Upper lobe of left lung (tissue), 6 donors: ENCODE measurements at regions not wholly inside any gene's neighbourhood (a gene's known extent, or its start where the extent isn't known, plus 50 kb on each side); places are given as distances from the start of the nearest gene placed in this dataset.
A peak's percentile ranks its signal among the peaks of the same experiment; 100 is the strongest.
"Not testable (repeated sequence)": the region's sequence is repeated elsewhere in the genome, so short reads cannot be mapped to it uniquely, and the experiment has no call there.

Source experiments
- ATAC-seq, 2 donors: fragments of 200-7000 bp; cut with Tn5 transposase; one replicate each; pipeline ENCODE4 v1.9.1; 2022; ENCODE audit warnings: mild to moderate bottlenecking in 2 of 2, moderate library complexity in 2 of 2; ENCODE audit not compliant: low FRiP score in 2 of 2
- DNase-seq, 2 donors: peaks; one replicate each; pipeline ENCODE4 v3.0.0-alpha.2; 2019 to 2020
- H3K27ac ChIP-seq, 4 donors: fragments of 200-600 bp; sonication (generic); one replicate each; pipeline ENCODE4 v1.5.1; 2016 to 2019
- H3K27me3 ChIP-seq, 4 donors: fragments of 200-600 bp; sonication (generic); one replicate each; pipeline ENCODE4 v1.5.1; 2017 to 2019
- H3K36me3 ChIP-seq, 4 donors: fragments of 200-600 bp; sonication (generic); one replicate each; pipeline ENCODE4 v1.5.1; 2016 to 2019
- H3K4me1 ChIP-seq, 4 donors: fragments of 200-600 bp; sonication (generic); one replicate each; pipeline ENCODE4 v1.5.1; 2018 to 2019
- H3K4me3 ChIP-seq, 4 donors: fragments of 200-600 bp; sonication (generic); one replicate each; pipeline ENCODE4 v1.5.1; 2017 to 2019; ENCODE audit warnings: mild to moderate bottlenecking in 2 of 4, moderate library complexity in 1 of 4
- H3K9me3 ChIP-seq, 4 donors: fragments of 200-600 bp; sonication (generic); one replicate each; pipeline ENCODE4 v1.5.1; 2018 to 2019
- CTCF ChIP-seq, 6 experiments: fragments of 450-650 bp in 4 of 6; fragments of 200-600 bp in 2 of 6; sonication (generic) in 2 of 6; IDR thresholded peaks; one replicate each; pipeline ENCODE4 v1.5.1; 2016 to 2019; ENCODE audit warnings: antibody characterized with exemption in 6 of 6
- EP300 ChIP-seq, 4 donors: sonication (generic); formaldehyde crosslinking; IDR thresholded peaks; one replicate each; pipeline ENCODE4 v1.5.1; 2017; ENCODE audit warnings: antibody characterized with exemption in 4 of 4, control low read depth in 2 of 4
- POLR2A ChIP-seq, 4 donors: fragments of 450-650 bp; IDR thresholded peaks; one replicate each; pipeline ENCODE4 v1.5.1; 2016 to 2017; ENCODE audit warnings: antibody characterized with exemption in 4 of 4, mild to moderate bottlenecking in 2 of 4
- POLR2AphosphoS5 ChIP-seq, 2 donors: sonication (generic); formaldehyde crosslinking; IDR thresholded peaks; one replicate each; pipeline ENCODE4 v1.5.1; 2017; ENCODE audit warnings: antibody characterized with exemption in 2 of 2
- whole genome bisulfite sequencing, 2 donors: methylation state at CpG; one replicate each; pipeline ENCODE4 v1.1.5; 2017 to 2018; 5-methylcytosine and 5-hydroxymethylcytosine counted together
- donor health status: DM: no; HTN: no; CAD: no; lungs with moderate emphysema.
- donor health status: DM: no; HTN: yes; CAD: no; lungs with severe emphysema.

GRCh38 chr4:78711676-78712075 lies 64.5 kb upstream of the BMP2K start:
- no peak for DNase-seq
- Histone ChIP-seq H3K4me3 (no peak overlapping the region), H3K27ac (no peak overlapping the region), H3K27me3 (no peaks in the 10 kb centered on the region), H3K9me3 (peaks cover 0 to 4% (median 0%) of the 10 kb centered on the region in 4 donors), H3K36me3 (no peaks in the 10 kb centered on the region), H3K4me1 (no peaks in the 10 kb centered on the region)
- 81 to 86% methylated on average over 3 of the region's 3 CpGs for WGBS, 2 donors
- no peak for ATAC-seq
- TF ChIP-seq EP300 (IDR thresholded peaks at IDR 0.05) (no peak), CTCF (IDR thresholded peaks at IDR 0.05) (no peak), POLR2A (IDR thresholded peaks at IDR 0.05) (no peak), POLR2AphosphoS5 (IDR thresholded peaks at IDR 0.05) (no peak)

GRCh38 chr4:78714598-78714997 lies 61.6 kb upstream of the BMP2K start:
- ATAC-seq, H3K9me3 ChIP-seq, H3K27me3 ChIP-seq, H3K4me1 ChIP-seq, H3K27ac ChIP-seq, H3K36me3 ChIP-seq, DNase-seq, H3K4me3 ChIP-seq: not testable (repeated sequence)
- WGBS, 2 donors: 78 to 83% methylated on average over 4 of the region's 4 CpGs

GRCh38 chr4:78715372-78715771 lies 60.8 kb upstream of the BMP2K start:
- H3K9me3 ChIP-seq, H3K27me3 ChIP-seq, DNase-seq, H3K36me3 ChIP-seq, H3K4me3 ChIP-seq, H3K27ac ChIP-seq, ATAC-seq, H3K4me1 ChIP-seq: not testable (repeated sequence)
- 58 to 80% methylated on average over 6 of the region's 6 CpGs for WGBS, 2 donors

GRCh38 chr4:78717712-78718111 lies 58.4 kb upstream of the BMP2K start:
- WGBS, 2 donors: 91 to 94% methylated on average over 8 of the region's 8 CpGs
- peaks cover 0 to 16% (median 13%) of the 10 kb centered on the region in 4 donors for H3K4me1 ChIP-seq
- not testable (repeated sequence) for H3K36me3 ChIP-seq, DNase-seq, ATAC-seq, H3K9me3 ChIP-seq, H3K27ac ChIP-seq, H3K27me3 ChIP-seq, H3K4me3 ChIP-seq

- ATAC-seq: no peak
These were observed 55.9 kb upstream of the BMP2K start for GRCh38 chr4:78720204-78720603.

GRCh38 chr4:78720994-78721677 lies 55.0 kb upstream of the BMP2K start:
- TF ChIP-seq POLR2A (IDR thresholded peaks at IDR 0.05) (no peak), EP300 (IDR thresholded peaks at IDR 0.05) (no peak), CTCF (IDR thresholded peaks at IDR 0.05) (no peak), POLR2AphosphoS5 (IDR thresholded peaks at IDR 0.05) (no peak)
- no peaks in the 10 kb centered on the region for H3K9me3 ChIP-seq
- no peak overlapping the region for H3K27ac ChIP-seq
- no peaks in the 10 kb centered on the region for H3K36me3 ChIP-seq
- DNase-seq (no peak), ATAC-seq (peak in 1 of 2 donors; percentile 46)
- no peaks in the 10 kb centered on the region for H3K27me3 ChIP-seq
- peaks cover 0 to 16% (median 13%) of the 10 kb centered on the region in 4 donors for H3K4me1 ChIP-seq
- H3K4me3 ChIP-seq: peak overlapping the region in 1 of 4 donors; percentile 8
- WGBS, 2 donors: 31 to 38% methylated on average over 10 of the region's 10 CpGs

More at GRCh38 chr4:78720204-78720603, 55.9 kb upstream of the BMP2K start:
- Histone ChIP-seq H3K36me3 (no peaks in the 10 kb centered on the region), H3K27me3 (no peaks in the 10 kb centered on the region), H3K4me3 (no peak overlapping the region), H3K9me3 (no peaks in the 10 kb centered on the region), H3K27ac (no peak overlapping the region), H3K4me1 (peaks cover 0 to 16% (median 13%) of the 10 kb centered on the region in 4 donors)
- no peak for TF ChIP-seq CTCF (IDR thresholded peaks at IDR 0.05)
- no peak for TF ChIP-seq EP300 (IDR thresholded peaks at IDR 0.05)
- no peak for TF ChIP-seq POLR2A (IDR thresholded peaks at IDR 0.05)
- TF ChIP-seq POLR2AphosphoS5 (IDR thresholded peaks at IDR 0.05): no peak
- WGBS, 2 donors: 87 to 95% methylated on average over 3 of the region's 3 CpGs
- no peak for DNase-seq
